ENCODE measurements at regions not wholly inside any gene's neighbourhood (a gene's known extent, or its start where the extent isn't known, plus 50 kb on each side); places are given as distances from the start of the nearest gene placed in this dataset.

- DNase-seq (ENCODE audit: low read depth), result no peak
Observed at GRCh38 chr18:60134806-60135205, 235.0 kb downstream of the PMAIP1 start.

- DNase-seq (ENCODE audit: low read depth), result no peak
Observed at GRCh38 chr18:60130284-60130683, 230.5 kb downstream of the PMAIP1 start.

- DNase-seq (ENCODE audit: low read depth), result no peak
Observed at GRCh38 chr18:60123031-60123430, 223.2 kb downstream of the PMAIP1 start.

GRCh38 chr18:60122339-60122738, 222.5 kb downstream of the PMAIP1 start:
- DNase-seq (ENCODE audit: low read depth), result no peak

- no peak for DNase-seq (ENCODE audit: low read depth)
Observed at GRCh38 chr18:60120231-60120750, 220.5 kb downstream of the PMAIP1 start.

GRCh38 chr18:60117321-60117720, 217.5 kb downstream of the PMAIP1 start:
- no peak for DNase-seq (ENCODE audit: low read depth)

GRCh38 chr18:60113396-60113795, 213.6 kb downstream of the PMAIP1 start:
- DNase-seq (ENCODE audit: low read depth), result no peak

- DNase-seq (ENCODE audit: low read depth), result no peak
Observed at GRCh38 chr18:60112369-60112768, 212.6 kb downstream of the PMAIP1 start.

GRCh38 chr18:60111525-60111924, 211.7 kb downstream of the PMAIP1 start:
- no peak for DNase-seq (ENCODE audit: low read depth)

GRCh38 chr18:60110836-60111235, 211.0 kb downstream of the PMAIP1 start:
- DNase-seq (ENCODE audit: low read depth), result no peak

- no peak for DNase-seq (ENCODE audit: low read depth)
Observed at GRCh38 chr18:60100778-60101177, 201.0 kb downstream of the PMAIP1 start.

GRCh38 chr18:60099709-60100108, 199.9 kb downstream of the PMAIP1 start:
- no peak for DNase-seq (ENCODE audit: low read depth)

GRCh38 chr18:60096428-60096827, 196.6 kb downstream of the PMAIP1 start:
- DNase-seq (ENCODE audit: low read depth), result peak; percentile 53

- DNase-seq (ENCODE audit: low read depth), result no peak
Observed at GRCh38 chr18:60092073-60092472, 192.3 kb downstream of the PMAIP1 start.

- peak; percentile 47 for DNase-seq (ENCODE audit: low read depth)
Observed at GRCh38 chr18:60090170-60090569, 190.4 kb downstream of the PMAIP1 start.

- peak; percentile 86 for DNase-seq (ENCODE audit: low read depth)
Observed at GRCh38 chr18:60082790-60083189, 183.0 kb downstream of the PMAIP1 start.

- peak; percentile 59 for DNase-seq (ENCODE audit: low read depth)
Observed at GRCh38 chr18:60082282-60082681, 182.5 kb downstream of the PMAIP1 start.

GRCh38 chr18:60075477-60075876, 175.7 kb downstream of the PMAIP1 start:
- DNase-seq (ENCODE audit: low read depth), result no peak

- peak; percentile 56 for DNase-seq (ENCODE audit: low read depth)
Observed at GRCh38 chr18:60070631-60071030, 170.8 kb downstream of the PMAIP1 start.

GRCh38 chr18:60069145-60069544, 169.3 kb downstream of the PMAIP1 start:
- peak; percentile 37 for DNase-seq (ENCODE audit: low read depth)

- DNase-seq (ENCODE audit: low read depth), result no peak
Observed at GRCh38 chr18:60067426-60068210, 167.8 kb downstream of the PMAIP1 start.

- no peak for DNase-seq (ENCODE audit: low read depth)
Observed at GRCh38 chr18:60066219-60066975, 166.6 kb downstream of the PMAIP1 start.

- peak; percentile 97 for DNase-seq (ENCODE audit: low read depth)
Observed at GRCh38 chr18:60064271-60064670, 164.5 kb downstream of the PMAIP1 start.
